Stimulated activated effector memory CD8-positive, alpha-beta T cell treated with anti-CD3 and anti-CD28 coated beads, Interleukin-12 subunit alpha, Interleukin-12 subunit beta, amount 100 ng/mL, for 72 hours (primary cell): ENCODE measurements at regions not wholly inside any gene's neighbourhood (a gene's known extent, or its start where the extent isn't known, plus 50 kb on each side); places are given as distances from the start of the nearest gene placed in this dataset.
A peak's percentile ranks its signal among the peaks of the same experiment; 100 is the strongest.

Source experiments
- ATAC-seq: fragments of 150-1000 bp; cut with Tn5 transposase; 2 replicates; pipeline ENCODE4 v1.10.0; 2021
- DNase-seq, 2 donors: peaks; one replicate each; pipeline ENCODE4 v3.0.0; 2021 to 2022; ENCODE audit warnings: low spot score in 2 of 2
- H3K27ac Mint-ChIP-seq: one replicate; pipeline ENCODE4 v1.8.0; 2022; ENCODE audit warnings: mild to moderate bottlenecking, mixed read lengths
- H3K36me3 Mint-ChIP-seq: one replicate; pipeline ENCODE4 v1.8.0; 2022; ENCODE audit warnings: mild to moderate bottlenecking, mixed read lengths
- H3K4me1 Mint-ChIP-seq: one replicate; pipeline ENCODE4 v1.8.0; 2022; ENCODE audit warnings: mixed read lengths
- H3K4me3 Mint-ChIP-seq: one replicate; pipeline ENCODE4 v1.8.0; 2022; ENCODE audit warnings: mild to moderate bottlenecking, mixed read lengths
- H3K9me3 Mint-ChIP-seq: one replicate; pipeline ENCODE4 v1.8.0; 2022; ENCODE audit warnings: mixed read lengths

DNA sequence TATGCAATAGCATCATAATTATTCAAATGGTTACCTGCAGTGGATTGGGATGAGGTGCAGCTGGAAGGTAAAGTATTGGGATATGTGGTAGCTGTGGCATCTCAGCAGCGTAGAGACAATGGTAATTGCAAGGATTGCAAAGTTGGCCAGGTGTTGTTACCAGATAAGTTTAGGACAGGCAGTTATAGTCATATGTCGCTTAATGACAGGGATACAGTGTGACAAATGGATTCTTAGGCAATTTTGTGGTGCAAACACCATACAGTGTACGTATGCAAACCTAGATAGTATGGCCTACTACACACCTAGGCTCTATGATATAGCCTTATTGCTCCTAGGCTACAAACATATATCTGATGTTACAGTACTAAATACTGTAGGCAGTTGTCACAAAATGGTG is 163.5 kb upstream of the LYZL2 start:
- Mint-ChIP-seq H3K9me3 (no peaks in the 10 kb centered on the region), H3K36me3 (no peaks in the 10 kb centered on the region), H3K4me3 (no peak overlapping the region), H3K4me1 (peaks cover 34% of the 10 kb centered on the region), H3K27ac (no peak overlapping the region)
- no peak for ATAC-seq
- DNase-seq, result no peak

DNA sequence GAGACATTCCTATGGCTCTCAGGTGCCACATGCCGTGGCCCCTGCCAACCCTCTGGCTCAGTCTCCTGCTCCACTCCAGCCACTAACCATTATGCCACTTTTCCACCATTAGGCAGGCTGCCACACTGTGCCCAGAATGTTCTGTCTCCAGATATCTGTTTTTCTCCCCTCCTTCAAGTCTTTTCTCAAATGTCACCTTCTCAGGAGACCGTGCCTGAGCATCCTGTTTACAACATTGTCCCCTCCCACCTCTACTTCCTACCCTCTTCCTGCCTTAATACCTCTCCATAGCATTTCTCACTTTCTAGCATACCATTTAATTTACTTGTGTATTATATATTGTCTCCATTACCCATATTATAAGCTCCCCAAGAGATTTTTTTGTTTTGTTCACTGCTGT is 162.5 kb upstream of the LYZL2 start:
- H3K36me3 Mint-ChIP-seq, result no peaks in the 10 kb centered on the region
- ATAC-seq, result no peak
- H3K27ac Mint-ChIP-seq, result peak overlapping the region; percentile 78
- no peaks in the 10 kb centered on the region for H3K9me3 Mint-ChIP-seq
- peaks cover 36% of the 10 kb centered on the region for H3K4me1 Mint-ChIP-seq
- H3K4me3 Mint-ChIP-seq, result peak overlapping the region; percentile 11
- DNase-seq, result no peak

GRCh38 chr10:30791197-30791611 is 161.7 kb upstream of the LYZL2 start:
- ATAC-seq (no peak), DNase-seq (no peak)
- H3K4me1 Mint-ChIP-seq, result peaks cover 39% of the 10 kb centered on the region
- H3K9me3 Mint-ChIP-seq, result no peaks in the 10 kb centered on the region
- peak overlapping the region; percentile 78 for H3K27ac Mint-ChIP-seq
- H3K36me3 Mint-ChIP-seq, result no peaks in the 10 kb centered on the region
- no peak overlapping the region for H3K4me3 Mint-ChIP-seq

DNA sequence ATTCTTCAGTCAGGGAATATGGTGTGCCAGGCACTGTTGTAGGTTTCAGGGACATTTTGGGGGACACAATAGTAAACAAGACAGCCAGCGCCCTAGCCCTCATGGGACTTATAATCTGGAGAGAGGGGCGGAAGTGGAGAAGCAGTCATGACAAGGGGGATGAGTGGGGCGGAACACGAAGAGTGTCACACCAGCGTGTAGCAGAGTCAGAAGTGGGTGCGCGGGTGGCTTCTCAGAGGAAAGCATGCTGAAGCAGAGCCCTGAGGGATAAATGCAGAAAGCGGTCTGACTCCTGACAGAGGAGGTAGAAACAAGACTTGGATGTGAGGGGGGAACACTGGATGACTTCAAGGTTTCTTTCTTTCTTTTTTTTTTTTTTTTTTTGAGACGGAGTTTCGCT is 160.3 kb upstream of the LYZL2 start:
- no peak overlapping the region for H3K4me3 Mint-ChIP-seq
- no peak for DNase-seq
- no peaks in the 10 kb centered on the region for H3K36me3 Mint-ChIP-seq
- no peak for ATAC-seq
- no peak overlapping the region for H3K27ac Mint-ChIP-seq
- no peaks in the 10 kb centered on the region for H3K9me3 Mint-ChIP-seq
- H3K4me1 Mint-ChIP-seq, result peaks cover 41% of the 10 kb centered on the region

DNA sequence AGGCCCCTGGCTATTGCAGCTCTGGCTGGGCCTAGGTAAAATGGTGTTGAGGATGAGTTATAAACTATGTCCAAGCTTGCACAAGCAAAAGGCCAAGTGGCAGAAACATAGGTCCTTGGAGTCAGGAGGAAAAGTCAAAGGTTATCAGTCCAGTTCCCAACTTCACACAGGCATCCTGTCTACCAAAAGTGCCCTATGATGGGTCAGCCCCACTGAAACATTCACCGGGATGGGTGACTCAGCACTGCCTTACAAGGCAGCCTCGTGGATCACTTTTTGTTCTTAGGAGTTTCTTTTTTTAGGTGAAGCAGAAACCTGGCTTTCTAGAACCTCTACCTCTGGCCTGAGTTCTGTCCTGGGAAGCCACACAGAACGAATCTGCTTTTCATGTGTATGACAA is 158.8 kb upstream of the LYZL2 start:
- ATAC-seq (no peak), DNase-seq (no peak)
- no peak overlapping the region for H3K27ac Mint-ChIP-seq
- H3K4me1 Mint-ChIP-seq, result peaks cover 48% of the 10 kb centered on the region
- H3K9me3 Mint-ChIP-seq, result no peaks in the 10 kb centered on the region
- H3K36me3 Mint-ChIP-seq, result no peaks in the 10 kb centered on the region
- H3K4me3 Mint-ChIP-seq, result no peak overlapping the region

DNA sequence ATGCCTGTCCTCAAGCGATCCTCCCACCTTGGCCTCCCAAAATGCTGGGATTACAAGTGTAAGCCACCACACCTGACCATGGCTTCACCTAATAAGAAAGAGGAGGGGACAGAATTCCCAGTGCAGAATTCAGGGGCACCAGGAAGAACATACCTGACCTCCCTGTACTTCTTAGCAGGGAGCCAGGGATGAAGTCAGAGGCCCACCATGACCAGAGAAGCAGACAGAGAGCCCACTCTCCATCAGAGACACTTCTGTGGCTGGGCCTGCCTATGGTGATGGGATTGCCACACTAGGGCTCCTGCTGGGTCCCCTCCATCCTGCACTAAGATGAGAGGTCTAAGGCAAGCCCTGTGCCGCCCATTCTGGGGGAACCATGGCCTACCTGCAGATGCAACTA is 157.4 kb upstream of the LYZL2 start:
- H3K4me1 Mint-ChIP-seq, result peaks cover 50% of the 10 kb centered on the region
- H3K4me3 Mint-ChIP-seq, result no peak overlapping the region
- no peaks in the 10 kb centered on the region for H3K36me3 Mint-ChIP-seq
- DNase-seq, result no peak
- no peaks in the 10 kb centered on the region for H3K9me3 Mint-ChIP-seq
- no peak for ATAC-seq
- H3K27ac Mint-ChIP-seq, result no peak overlapping the region

- H3K9me3 Mint-ChIP-seq, result no peaks in the 10 kb centered on the region
- DNase-seq, result no peak
- peaks cover 42% of the 10 kb centered on the region for H3K4me1 Mint-ChIP-seq
- H3K4me3 Mint-ChIP-seq, result peak overlapping the region; percentile 56
- no peaks in the 10 kb centered on the region for H3K36me3 Mint-ChIP-seq
- peak; percentile 71 for ATAC-seq
- H3K27ac Mint-ChIP-seq, result no peak overlapping the region
Observed at GRCh38 chr10:30786131-30786530, 156.6 kb upstream of the LYZL2 start.

- H3K27ac Mint-ChIP-seq, result peak overlapping the region; percentile 67
- peak overlapping the region; percentile 56 for H3K4me3 Mint-ChIP-seq
- no peaks in the 10 kb centered on the region for H3K9me3 Mint-ChIP-seq
- peak; percentile 19 for ATAC-seq
- peaks cover 39% of the 10 kb centered on the region for H3K4me1 Mint-ChIP-seq
- DNase-seq, result peak; percentile 17 to 58
- no peaks in the 10 kb centered on the region for H3K36me3 Mint-ChIP-seq
Observed at GRCh38 chr10:30784897-30785605, 155.5 kb upstream of the LYZL2 start.

- Mint-ChIP-seq H3K36me3 (no peaks in the 10 kb centered on the region), H3K27ac (peak overlapping the region; percentile 67), H3K4me1 (peaks cover 39% of the 10 kb centered on the region), H3K9me3 (no peaks in the 10 kb centered on the region), H3K4me3 (peak overlapping the region; percentile 56)
- no peak for DNase-seq
- no peak for ATAC-seq
Observed at GRCh38 chr10:30784524-30784896, 155.0 kb upstream of the LYZL2 start.

DNA sequence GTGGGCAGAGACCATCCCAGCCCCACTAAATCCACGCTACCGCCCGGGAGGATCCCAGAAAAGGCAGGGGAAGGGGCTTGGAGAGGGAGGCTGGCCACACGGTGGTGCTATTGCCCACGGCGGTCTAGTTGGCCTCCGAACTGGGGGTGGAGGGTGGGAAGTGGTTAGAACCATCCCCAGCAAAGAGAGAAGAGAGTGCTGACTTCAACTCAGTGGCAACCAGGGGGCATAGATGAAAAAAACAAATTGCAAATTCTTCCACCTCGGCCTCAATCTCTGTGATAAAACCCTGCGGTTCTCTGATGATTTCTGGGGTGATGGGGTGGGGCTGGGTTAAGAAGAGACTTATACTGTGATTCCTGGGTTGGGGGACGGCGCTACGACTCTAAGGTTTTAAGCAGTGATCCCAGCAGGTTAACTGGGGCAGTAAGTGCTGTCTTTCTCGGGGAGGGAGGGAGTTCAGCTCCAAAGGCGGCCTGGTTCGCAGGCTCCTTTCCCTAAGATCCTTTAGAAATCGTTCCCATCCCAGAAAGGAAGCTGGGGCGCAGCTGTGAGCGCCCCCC is 154.5 kb upstream of the LYZL2 start:
- Mint-ChIP-seq H3K4me3 (peak overlapping the region; percentile 56), H3K27ac (peak overlapping the region; percentile 67), H3K9me3 (no peaks in the 10 kb centered on the region), H3K4me1 (peaks cover 39% of the 10 kb centered on the region), H3K36me3 (no peaks in the 10 kb centered on the region)
- DNase-seq, result peak; percentile 70 to 88
- ATAC-seq, result peak; percentile 85

DNA sequence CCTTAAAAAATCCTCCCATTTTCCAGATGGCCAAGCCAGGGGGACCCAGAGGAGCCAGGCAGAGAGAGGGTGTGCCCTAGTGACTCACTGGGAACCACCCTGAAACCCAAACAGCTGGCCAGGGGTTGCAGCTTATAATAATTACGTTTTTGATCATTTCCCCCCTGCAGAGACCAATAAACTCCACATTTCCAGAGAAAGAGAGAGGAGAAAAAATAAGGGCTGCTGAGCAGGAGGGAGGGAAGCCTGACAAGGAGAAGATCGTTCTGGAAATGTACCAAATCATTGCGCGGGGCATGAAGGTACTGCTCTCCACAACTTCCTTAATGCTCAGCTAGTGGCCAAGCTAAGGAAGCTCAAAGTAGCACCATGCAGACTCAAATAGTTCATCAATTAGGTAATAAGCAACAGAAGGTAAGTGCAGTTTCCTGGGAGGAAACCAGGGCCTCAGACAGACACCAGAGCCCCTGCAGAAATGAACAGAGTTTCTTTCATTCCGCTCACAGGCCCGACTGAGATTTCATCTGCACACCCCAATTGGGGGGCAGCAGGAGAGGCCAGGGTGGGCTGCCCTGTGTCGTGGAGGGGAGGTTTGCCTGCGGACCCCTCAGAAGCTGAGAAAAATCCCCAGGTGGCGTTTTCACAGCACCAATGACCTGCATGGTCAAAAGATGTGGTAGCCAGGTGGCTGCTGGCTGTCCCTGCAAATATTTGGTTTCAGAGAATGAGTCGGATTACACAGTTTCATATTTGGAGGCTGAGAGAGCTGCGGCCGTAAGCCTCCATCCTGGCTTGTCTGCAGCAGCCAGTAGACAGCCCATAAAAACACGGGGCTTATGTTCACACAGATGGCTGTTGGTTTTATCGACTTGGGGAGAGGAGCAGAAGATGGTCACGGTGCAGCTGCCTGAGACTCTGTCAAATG is 153.2 kb upstream of the LYZL2 start:
- H3K4me1 Mint-ChIP-seq, result peaks cover 30% of the 10 kb centered on the region
- H3K36me3 Mint-ChIP-seq, result no peaks in the 10 kb centered on the region
- DNase-seq (peak in 1 of 2 donors; percentile 52), ATAC-seq (peak; percentile 38)
- H3K4me3 Mint-ChIP-seq, result peak overlapping the region; percentile 56
- no peaks in the 10 kb centered on the region for H3K9me3 Mint-ChIP-seq
- peak overlapping the region; percentile 80 for H3K27ac Mint-ChIP-seq

- Mint-ChIP-seq H3K27ac (peak overlapping the region; percentile 80), H3K4me3 (peak overlapping the region; percentile 56)
Observed at GRCh38 chr10:30782157-30782536, 152.6 kb upstream of the LYZL2 start.

GRCh38 chr10:30781670-30782121 is 152.1 kb upstream of the LYZL2 start:
- Mint-ChIP-seq H3K4me3 (no peak overlapping the region), H3K27ac (peak overlapping the region; percentile 80), H3K4me1 (peaks cover 30% of the 10 kb centered on the region), H3K9me3 (no peaks in the 10 kb centered on the region), H3K36me3 (no peaks in the 10 kb centered on the region)
- DNase-seq (no peak), ATAC-seq (no peak)

More at GRCh38 chr10:30782157-30782536, 152.6 kb upstream of the LYZL2 start:
- H3K36me3 Mint-ChIP-seq, result no peaks in the 10 kb centered on the region
- peaks cover 30% of the 10 kb centered on the region for H3K4me1 Mint-ChIP-seq
- H3K9me3 Mint-ChIP-seq, result no peaks in the 10 kb centered on the region
- DNase-seq, result no peak
- ATAC-seq, result no peak

GRCh38 chr10:30778769-30779168 is 149.2 kb upstream of the LYZL2 start:
- no peak overlapping the region for H3K4me3 Mint-ChIP-seq
- ATAC-seq (no peak), DNase-seq (no peak)
- H3K36me3 Mint-ChIP-seq, result no peaks in the 10 kb centered on the region
- peak overlapping the region; percentile 13 for H3K27ac Mint-ChIP-seq
- peaks cover 17% of the 10 kb centered on the region for H3K4me1 Mint-ChIP-seq
- no peaks in the 10 kb centered on the region for H3K9me3 Mint-ChIP-seq

- Mint-ChIP-seq H3K4me3 (no peak overlapping the region), H3K9me3 (peaks cover 5% of the 10 kb centered on the region), H3K36me3 (no peaks in the 10 kb centered on the region), H3K4me1 (no peaks in the 10 kb centered on the region), H3K27ac (no peak overlapping the region)
- no peak for DNase-seq
- ATAC-seq, result no peak
Observed at GRCh38 chr10:30775779-30776591, 146.4 kb upstream of the LYZL2 start.
